Umbilical cord (tissue), 1 donor: ENCODE measurements at regions not wholly inside any gene's neighbourhood (a gene's known extent, or its start where the extent isn't known, plus 50 kb on each side); places are given as distances from the start of the nearest gene placed in this dataset.

Experiments used
- DNase-seq: peaks from one replicate; pipeline ENCODE4 v3.0.0-alpha.2; 2015; ENCODE audit warnings: low spot score

GRCh38 chr5:26828294-26828693, 210.1 kb downstream of the CDH9 start:
- no peak for DNase-seq

GRCh38 chr5:26813235-26813634, 225.2 kb downstream of the CDH9 start:
- no peak for DNase-seq

DNA sequence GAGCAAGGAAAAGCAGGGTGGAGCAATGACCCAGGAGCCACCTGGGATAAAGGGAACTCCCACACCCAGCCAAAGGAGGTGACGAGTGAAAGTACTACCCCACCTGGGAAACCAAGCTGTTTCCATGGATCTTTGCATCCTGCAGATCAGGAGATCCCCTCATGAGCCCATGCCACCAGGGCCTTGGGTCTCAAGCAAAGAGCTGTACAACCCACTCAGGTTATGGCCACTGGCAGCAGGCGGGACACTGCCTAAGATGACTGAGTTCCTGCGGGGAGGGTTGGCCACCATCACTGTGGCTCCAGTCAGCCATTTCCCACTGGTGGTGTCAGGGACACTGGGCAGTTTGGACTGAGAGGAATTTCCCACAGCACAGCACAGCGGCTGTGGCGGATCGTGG, 225.7 kb downstream of the CDH9 start:
- DNase-seq: no peak

DNA sequence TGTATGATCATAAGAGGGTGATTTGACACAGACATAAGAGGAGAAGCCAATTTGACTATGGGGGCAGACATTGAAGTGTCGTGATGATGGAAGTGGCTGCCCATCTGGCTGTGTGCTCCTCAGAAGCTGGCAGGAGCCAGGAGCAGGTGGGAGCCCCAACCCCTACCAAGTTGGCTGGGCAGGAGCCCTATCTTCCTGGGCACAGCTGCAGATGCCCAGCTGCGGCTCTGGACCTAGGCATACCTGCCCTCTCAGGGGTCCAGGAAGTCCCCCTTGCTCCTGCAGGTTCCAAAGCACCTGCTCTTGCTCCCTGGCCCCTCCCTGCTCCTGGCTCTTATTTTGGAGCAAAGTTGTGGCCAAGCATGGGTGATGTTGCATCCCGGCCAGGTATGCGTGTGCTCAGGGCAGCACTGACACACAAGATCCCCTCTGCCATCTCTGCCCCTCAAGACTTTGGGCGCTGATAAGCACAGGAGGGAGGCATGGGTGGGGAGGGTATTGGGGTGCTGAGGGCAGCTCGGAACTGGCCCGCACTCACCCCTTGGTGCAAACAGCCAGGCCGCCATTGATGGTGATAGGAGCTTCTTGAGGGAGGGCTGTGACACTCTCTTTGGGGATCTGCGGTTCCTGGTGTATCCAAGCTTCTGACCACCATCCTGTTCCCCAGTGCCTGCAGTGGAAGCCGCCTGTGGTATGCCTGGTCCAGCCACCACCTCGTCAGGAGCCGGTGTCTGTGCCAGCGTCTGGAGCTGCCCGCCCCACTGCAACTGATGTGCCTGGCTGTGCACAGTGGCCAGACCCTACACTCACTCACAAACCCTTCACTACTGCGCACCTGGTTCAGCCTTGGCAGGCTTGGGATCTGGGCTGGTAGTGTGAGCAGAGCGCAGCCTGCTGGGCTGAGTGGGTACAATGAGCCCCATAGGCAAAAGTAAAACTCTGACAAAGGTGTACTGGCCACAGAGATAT, 230.9 kb downstream of the CDH9 start:
- no peak for DNase-seq

GRCh38 chr5:26805076-26805475, 233.3 kb downstream of the CDH9 start:
- DNase-seq: no peak

DNA sequence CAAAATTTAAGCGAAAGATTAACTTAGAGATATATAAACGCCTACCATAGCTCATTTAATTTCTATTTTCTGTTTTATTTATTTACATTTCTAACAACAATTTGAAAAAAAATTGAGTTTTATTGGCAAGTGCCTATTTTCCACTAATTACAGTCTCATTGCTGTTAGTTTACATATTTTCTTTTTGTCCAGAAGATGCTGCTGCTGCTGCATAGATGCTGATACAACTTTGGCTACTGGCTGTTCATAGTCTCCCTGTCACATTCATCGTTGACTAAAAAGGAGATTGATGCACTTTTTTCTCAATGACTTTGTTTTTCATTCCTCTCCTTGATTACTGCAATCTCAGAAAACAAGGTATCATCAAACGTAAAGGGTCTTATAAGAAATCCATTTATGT, 235.4 kb downstream of the CDH9 start:
- no peak for DNase-seq

GRCh38 chr5:26791433-26791832, 247.0 kb downstream of the CDH9 start:
- DNase-seq: no peak

GRCh38 chr5:26791021-26791420, 247.4 kb downstream of the CDH9 start:
- no peak for DNase-seq

GRCh38 chr5:26763215-26763614, 275.2 kb downstream of the CDH9 start:
- peak; percentile 1 for DNase-seq

- DNase-seq: no peak
These were observed 276.9 kb downstream of the CDH9 start for GRCh38 chr5:26761446-26761845.

GRCh38 chr5:26761045-26761444, 277.3 kb downstream of the CDH9 start:
- DNase-seq: no peak

DNA sequence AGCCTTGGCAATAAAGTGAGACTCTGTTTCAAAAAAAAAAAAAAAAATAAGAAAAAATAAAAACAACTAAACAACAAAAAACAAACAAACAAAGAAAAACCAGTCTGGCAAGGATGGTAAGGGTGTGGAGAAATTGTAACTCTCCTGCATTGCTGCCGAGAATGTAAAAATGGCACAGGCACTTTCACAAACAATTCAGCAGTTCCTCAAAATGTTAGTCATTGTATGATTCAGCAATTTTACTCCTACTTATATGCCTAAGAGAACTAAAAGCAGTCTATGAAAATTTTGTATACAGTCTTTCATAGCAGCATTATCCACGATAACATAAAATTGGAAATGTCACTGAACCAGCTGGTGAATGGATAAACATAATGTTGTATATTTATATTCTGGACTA, 280.4 kb downstream of the CDH9 start:
- no peak for DNase-seq

DNA sequence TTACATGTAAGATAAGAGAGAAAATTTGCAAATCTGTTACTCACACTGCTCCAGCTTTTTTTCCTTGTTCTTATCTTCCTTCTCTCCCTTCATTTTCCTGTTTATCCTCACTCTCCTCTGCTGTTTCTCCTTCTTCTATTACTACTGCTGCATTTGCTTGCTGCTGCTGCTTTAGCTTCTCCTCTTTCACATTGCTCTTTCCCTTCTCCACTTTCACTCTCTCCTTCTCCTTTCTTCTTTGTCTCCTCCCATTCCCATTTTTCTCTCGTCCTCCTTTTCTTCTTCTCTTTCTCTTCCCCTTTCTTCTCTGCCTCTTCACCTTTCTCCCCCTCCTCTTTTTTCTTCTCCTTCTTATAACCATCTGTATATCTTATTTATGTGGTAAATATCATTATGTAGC, 288.6 kb downstream of the CDH9 start:
- DNase-seq: no peak

DNA sequence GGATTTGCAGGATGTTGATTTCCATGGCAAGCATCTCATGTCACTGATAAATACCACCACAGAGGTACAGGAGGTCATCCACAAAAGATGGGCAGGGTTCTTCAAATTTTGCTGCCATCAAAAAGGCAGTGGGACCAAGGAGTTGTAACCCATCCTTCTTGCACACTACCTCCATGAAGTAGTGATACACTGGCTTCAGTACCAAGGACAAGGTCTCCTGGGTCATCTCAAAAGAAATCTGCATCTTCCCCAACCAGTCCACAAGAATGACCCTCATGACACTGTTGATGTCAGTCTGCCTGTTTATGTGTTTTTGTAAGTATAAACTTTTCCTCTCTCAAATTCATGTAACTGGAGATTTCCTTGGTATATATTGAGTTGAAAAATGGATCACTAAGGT, 298.2 kb downstream of the CDH9 start:
- no peak for DNase-seq

GRCh38 chr5:26737348-26738265, 300.8 kb downstream of the CDH9 start:
- DNase-seq: no peak

- DNase-seq: no peak
These were observed 310.5 kb downstream of the CDH9 start for GRCh38 chr5:26727916-26728315.

DNA sequence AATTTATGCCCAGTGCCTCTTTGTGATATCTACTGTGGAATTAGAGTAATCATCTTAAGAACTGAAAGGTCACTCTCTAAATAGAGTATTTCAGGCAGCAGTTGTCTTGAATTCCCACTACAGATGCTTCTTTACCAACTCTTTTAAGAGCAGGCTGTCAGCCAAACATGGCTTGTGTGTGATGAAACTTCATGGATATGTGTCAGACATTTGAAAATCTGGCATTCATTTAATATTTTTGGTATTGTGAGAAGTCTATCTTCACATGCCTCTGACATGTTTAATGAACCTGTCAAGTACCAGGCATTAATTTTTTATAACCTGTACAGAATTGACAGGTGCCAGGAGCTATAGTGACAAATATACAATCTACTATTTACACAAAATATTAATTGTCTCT, 318.6 kb downstream of the CDH9 start:
- peak; percentile 2 for DNase-seq

- DNase-seq: no peak
These were observed 337.5 kb downstream of the CDH9 start for GRCh38 chr5:26700759-26701384.

- no peak for DNase-seq
These were observed 345.4 kb downstream of the CDH9 start for GRCh38 chr5:26692952-26693351.

DNA sequence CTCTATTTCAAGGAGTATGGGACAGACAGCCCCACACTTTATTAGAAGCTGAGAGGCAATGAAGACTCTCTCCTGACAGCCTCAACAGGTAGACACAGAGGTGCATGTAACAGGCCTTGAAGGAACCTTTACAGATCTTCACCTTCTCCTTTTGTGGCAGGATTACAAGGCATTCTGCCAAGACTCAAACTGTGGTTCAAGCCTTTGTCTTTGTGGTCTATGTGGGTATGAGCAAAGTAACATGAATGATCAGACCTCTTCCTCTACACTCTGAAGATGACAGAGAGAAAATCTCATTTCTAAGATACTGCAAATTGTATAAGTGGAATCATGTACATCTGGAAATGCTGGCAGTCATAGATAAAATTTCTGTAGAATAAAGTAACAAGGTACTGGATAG, 346.9 kb downstream of the CDH9 start:
- DNase-seq: no peak

DNA sequence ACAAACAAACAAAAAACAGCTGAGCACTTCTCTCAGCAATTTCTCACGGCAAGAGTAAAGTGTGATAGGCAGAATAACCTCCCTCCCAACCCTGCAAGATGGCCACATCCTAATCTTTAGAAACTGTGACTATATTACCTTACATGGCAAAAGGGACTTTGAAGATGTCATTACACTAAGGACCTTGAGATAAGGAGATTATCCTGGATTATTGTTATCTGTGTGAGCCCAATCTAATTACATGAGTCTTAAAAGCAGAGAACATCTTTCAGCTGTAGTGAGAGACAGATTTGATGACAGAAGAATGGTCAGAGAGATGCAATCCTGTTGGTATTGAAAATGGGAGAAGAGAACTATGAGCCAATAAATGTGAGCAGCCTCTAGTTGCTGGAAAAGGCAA, 347.9 kb downstream of the CDH9 start:
- no peak for DNase-seq

DNA sequence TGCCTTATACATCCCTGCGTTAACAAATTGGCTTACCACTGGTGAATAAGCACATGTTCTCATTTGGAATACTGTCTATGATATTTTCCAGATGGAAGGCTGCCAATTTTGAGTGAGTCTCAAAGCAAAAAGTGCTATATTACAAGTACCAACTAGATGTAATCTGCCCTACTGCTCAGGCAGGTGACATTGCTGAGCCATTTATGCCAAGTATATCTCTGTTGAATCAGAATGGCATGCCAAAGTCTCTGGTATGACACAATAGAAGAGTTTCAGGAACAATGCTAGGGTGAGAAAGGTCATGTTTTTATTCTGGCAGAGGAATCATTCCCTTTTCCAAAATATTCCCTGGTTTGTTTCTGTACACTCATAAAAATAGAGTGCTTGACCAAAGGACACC, 356.5 kb downstream of the CDH9 start:
- no peak for DNase-seq
